Upper lobe of left lung (tissue), 6 donors: ENCODE measurements at regions not wholly inside any gene's neighbourhood (a gene's known extent, or its start where the extent isn't known, plus 50 kb on each side); places are given as distances from the start of the nearest gene placed in this dataset.

ENCODE experiments used
- ATAC-seq, 2 donors: fragments of 200-7000 bp; cut with Tn5 transposase; one replicate each; pipeline ENCODE4 v1.9.1; 2022; ENCODE audit warnings: mild to moderate bottlenecking in 2 of 2, moderate library complexity in 2 of 2; ENCODE audit not compliant: low FRiP score in 2 of 2
- DNase-seq, 2 donors: peaks; one replicate each; pipeline ENCODE4 v3.0.0-alpha.2; 2019 to 2020
- H3K27ac ChIP-seq, 4 donors: fragments of 200-600 bp; sonication (generic); one replicate each; pipeline ENCODE4 v1.5.1; 2016 to 2019
- H3K27me3 ChIP-seq, 4 donors: fragments of 200-600 bp; sonication (generic); one replicate each; pipeline ENCODE4 v1.5.1; 2017 to 2019
- H3K36me3 ChIP-seq, 4 donors: fragments of 200-600 bp; sonication (generic); one replicate each; pipeline ENCODE4 v1.5.1; 2016 to 2019
- H3K4me1 ChIP-seq, 4 donors: fragments of 200-600 bp; sonication (generic); one replicate each; pipeline ENCODE4 v1.5.1; 2018 to 2019
- H3K4me3 ChIP-seq, 4 donors: fragments of 200-600 bp; sonication (generic); one replicate each; pipeline ENCODE4 v1.5.1; 2017 to 2019; ENCODE audit warnings: mild to moderate bottlenecking in 2 of 4, moderate library complexity in 1 of 4
- H3K9me3 ChIP-seq, 4 donors: fragments of 200-600 bp; sonication (generic); one replicate each; pipeline ENCODE4 v1.5.1; 2018 to 2019
- EP300 ChIP-seq, 4 donors: sonication (generic); formaldehyde crosslinking; IDR thresholded peaks; one replicate each; pipeline ENCODE4 v1.5.1; 2017; ENCODE audit warnings: antibody characterized with exemption in 4 of 4, control low read depth in 2 of 4
- POLR2A ChIP-seq, 4 donors: fragments of 450-650 bp; IDR thresholded peaks; one replicate each; pipeline ENCODE4 v1.5.1; 2016 to 2017; ENCODE audit warnings: antibody characterized with exemption in 4 of 4, mild to moderate bottlenecking in 2 of 4
- POLR2AphosphoS5 ChIP-seq, 2 donors: sonication (generic); formaldehyde crosslinking; IDR thresholded peaks; one replicate each; pipeline ENCODE4 v1.5.1; 2017; ENCODE audit warnings: antibody characterized with exemption in 2 of 2
- WGBS, 2 donors: methylation state at CpG; one replicate each; pipeline ENCODE4 v1.1.5; 2017 to 2018; 5-methylcytosine and 5-hydroxymethylcytosine counted together
- TF ChIP-seq, protein P1 (sequence below), 6 experiments: fragments of 450-650 bp in 4 of 6; fragments of 200-600 bp in 2 of 6; sonication (generic) in 2 of 6; IDR thresholded peaks; one replicate each; pipeline ENCODE4 v1.5.1; 2016 to 2019; ENCODE audit warnings: antibody characterized with exemption in 6 of 6
- donor health status: DM: no; HTN: no; CAD: no; lungs with moderate emphysema.
- donor health status: DM: no; HTN: yes; CAD: no; lungs with severe emphysema.

DNA sequence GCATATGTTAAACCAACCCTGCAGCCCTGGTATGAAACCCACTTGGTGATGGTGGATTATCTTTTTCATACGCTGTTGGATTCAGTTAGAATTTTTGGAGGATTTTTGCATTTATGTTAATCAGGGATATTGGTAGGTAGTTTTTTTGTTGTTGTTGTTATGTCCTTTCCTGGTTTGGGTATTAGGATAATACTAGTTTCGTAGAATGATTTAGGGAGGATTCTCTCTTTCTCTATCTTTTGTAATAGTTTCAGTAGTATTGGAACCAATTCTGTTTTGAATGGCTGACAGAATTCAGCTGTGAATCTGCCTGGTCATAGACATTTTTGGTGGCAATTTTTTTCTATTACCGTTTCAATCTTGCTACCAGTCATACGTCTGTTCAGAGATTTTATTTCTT, 305.4 kb downstream of the IDS start:
- no peaks in the 10 kb centered on the region for H3K36me3 ChIP-seq
- 86 to 90% methylated on average over 4 of the region's 4 CpGs for WGBS, 2 donors
- H3K27me3 ChIP-seq, result no peaks in the 10 kb centered on the region
- DNase-seq, result no peak
- no peaks in the 10 kb centered on the region for H3K4me1 ChIP-seq
- TF ChIP-seq, protein P1, sequence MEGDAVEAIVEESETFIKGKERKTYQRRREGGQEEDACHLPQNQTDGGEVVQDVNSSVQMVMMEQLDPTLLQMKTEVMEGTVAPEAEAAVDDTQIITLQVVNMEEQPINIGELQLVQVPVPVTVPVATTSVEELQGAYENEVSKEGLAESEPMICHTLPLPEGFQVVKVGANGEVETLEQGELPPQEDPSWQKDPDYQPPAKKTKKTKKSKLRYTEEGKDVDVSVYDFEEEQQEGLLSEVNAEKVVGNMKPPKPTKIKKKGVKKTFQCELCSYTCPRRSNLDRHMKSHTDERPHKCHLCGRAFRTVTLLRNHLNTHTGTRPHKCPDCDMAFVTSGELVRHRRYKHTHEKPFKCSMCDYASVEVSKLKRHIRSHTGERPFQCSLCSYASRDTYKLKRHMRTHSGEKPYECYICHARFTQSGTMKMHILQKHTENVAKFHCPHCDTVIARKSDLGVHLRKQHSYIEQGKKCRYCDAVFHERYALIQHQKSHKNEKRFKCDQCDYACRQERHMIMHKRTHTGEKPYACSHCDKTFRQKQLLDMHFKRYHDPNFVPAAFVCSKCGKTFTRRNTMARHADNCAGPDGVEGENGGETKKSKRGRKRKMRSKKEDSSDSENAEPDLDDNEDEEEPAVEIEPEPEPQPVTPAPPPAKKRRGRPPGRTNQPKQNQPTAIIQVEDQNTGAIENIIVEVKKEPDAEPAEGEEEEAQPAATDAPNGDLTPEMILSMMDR (IDR thresholded peaks at IDR 0.05), result no peak
- TF ChIP-seq EP300 (IDR thresholded peaks at IDR 0.05), result no peak
- no peak for TF ChIP-seq POLR2A (IDR thresholded peaks at IDR 0.05)
- no peak for TF ChIP-seq POLR2AphosphoS5 (IDR thresholded peaks at IDR 0.05)
- H3K27ac ChIP-seq, result no peak overlapping the region
- ATAC-seq, result no peak
- no peaks in the 10 kb centered on the region for H3K9me3 ChIP-seq
- H3K4me3 ChIP-seq, result no peak overlapping the region

DNA sequence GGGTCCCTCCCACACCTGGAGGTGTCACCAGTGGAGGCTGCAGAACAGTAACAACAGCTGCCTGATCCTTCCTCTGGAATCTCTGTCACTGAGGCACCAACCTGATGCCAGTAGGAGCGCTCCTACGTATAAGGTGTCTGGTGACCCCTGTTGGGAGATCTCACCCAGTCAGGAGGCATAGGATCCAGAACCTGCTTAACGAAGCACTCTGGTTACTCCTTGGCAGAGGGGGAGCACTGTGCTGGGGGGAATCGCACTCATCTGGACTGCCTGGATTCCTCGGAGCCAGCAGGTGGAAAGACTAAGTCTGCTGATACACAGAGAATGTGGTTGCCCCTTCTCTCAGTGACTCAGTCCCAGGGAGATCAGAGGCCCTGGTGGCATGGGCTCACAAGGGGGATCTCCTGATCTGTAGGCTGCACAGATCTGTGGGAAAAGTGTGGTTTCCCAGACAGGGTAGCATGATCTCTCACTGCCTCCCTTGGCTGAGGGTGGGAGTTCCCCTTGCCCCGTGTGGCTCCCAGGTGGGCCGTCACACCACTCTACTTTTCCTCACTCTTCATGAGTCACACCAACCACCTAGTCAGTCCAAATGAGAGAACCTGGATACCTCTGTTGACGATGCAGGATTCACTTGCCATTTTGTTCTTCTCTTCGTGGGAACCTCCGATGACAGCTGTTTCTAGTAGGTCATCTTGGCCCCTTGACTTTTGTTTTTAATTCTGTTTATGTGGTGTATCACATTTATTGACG, 305.9 kb downstream of the IDS start:
- 79 to 81% methylated on average over 6 to 11 of the region's 11 CpGs for WGBS, 2 donors
- TF ChIP-seq, protein P1 (IDR thresholded peaks at IDR 0.05), result no peak
- TF ChIP-seq EP300 (IDR thresholded peaks at IDR 0.05), result no peak
- H3K36me3 ChIP-seq, result no peaks in the 10 kb centered on the region
- no peaks in the 10 kb centered on the region for H3K4me1 ChIP-seq
- H3K27me3 ChIP-seq, result no peaks in the 10 kb centered on the region
- H3K4me3 ChIP-seq, result no peak overlapping the region
- ATAC-seq (no peak), DNase-seq (no peak)
- no peak overlapping the region for H3K27ac ChIP-seq
- no peaks in the 10 kb centered on the region for H3K9me3 ChIP-seq

DNA sequence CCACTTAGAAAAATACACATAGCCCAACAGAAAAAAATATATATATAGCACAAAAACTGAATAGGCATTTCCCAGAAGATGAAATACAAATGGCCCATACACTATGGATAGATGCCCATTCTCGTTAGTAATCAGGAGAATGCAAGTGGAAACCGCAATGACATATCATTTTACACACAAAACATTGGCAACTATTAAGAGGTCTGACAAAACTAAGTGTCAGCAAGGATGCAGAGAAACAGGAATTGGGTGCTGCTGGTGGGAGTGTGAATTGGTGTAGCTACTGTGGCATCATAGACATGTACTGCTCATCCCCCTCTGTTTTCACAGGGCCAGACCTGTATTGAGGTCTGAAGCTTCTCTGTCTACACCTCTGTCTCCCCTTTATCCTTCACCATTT, 320.0 kb downstream of the IDS start:
- H3K36me3 ChIP-seq, result no peaks in the 10 kb centered on the region
- WGBS, 2 donors, result 70 to 79% methylated on average over 2 of the region's 2 CpGs
- no peak for DNase-seq
- no peaks in the 10 kb centered on the region for H3K9me3 ChIP-seq
- no peak overlapping the region for H3K4me3 ChIP-seq
- TF ChIP-seq EP300 (IDR thresholded peaks at IDR 0.05) (no peak), POLR2A (IDR thresholded peaks at IDR 0.05) (no peak), POLR2AphosphoS5 (IDR thresholded peaks at IDR 0.05) (no peak)
- TF ChIP-seq, protein P1 (IDR thresholded peaks at IDR 0.05), result no peak
- H3K27ac ChIP-seq, result no peak overlapping the region
- H3K4me1 ChIP-seq, result no peaks in the 10 kb centered on the region
- no peaks in the 10 kb centered on the region for H3K27me3 ChIP-seq
- ATAC-seq, result no peak

DNA sequence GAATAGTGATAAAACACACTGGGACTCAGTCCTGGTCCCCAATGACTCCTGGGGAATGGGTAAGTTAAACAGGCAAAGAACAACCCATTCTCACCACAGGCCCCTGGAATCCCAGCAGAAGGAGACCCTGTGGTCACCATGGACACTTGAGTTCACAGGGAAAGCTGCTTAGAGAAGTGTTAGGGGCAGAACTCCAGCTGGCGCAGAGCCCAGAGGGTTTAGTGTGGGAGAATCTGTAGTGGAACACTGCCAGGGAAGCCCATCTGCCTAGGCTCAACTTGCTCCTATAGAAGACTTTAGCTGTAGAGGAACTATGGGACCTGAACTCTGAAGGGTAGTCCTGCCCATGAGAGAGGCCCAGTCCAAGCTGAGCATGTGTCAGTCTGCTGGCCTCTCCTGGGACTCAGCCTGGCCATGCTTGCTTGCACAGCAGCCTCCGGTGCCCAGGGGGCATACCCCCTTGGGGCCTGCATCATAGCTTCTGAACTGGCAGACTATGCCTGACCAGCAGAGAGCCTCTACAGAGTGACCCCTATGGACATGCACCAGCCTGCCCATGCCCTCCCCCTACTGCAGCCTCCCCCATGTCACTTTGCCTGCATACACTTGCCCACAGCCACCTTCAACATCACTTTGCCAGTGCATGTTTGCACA, 343.5 kb downstream of the IDS start:
- Histone ChIP-seq H3K4me3 (no peak overlapping the region), H3K36me3 (no peaks in the 10 kb centered on the region), H3K4me1 (no peaks in the 10 kb centered on the region), H3K27ac (no peak overlapping the region), H3K27me3 (no peaks in the 10 kb centered on the region), H3K9me3 (no peaks in the 10 kb centered on the region)
- WGBS, 2 donors, result 80 to 83% methylated on average over 1 to 2 of the region's 2 CpGs
- ATAC-seq (peak in 1 of 2 donors; percentile 59), DNase-seq (peak in 1 of 2 donors; percentile 7)
- no peak for TF ChIP-seq POLR2A (IDR thresholded peaks at IDR 0.05)
- no peak for TF ChIP-seq POLR2AphosphoS5 (IDR thresholded peaks at IDR 0.05)
- TF ChIP-seq, protein P1 (IDR thresholded peaks at IDR 0.05), result no peak
- TF ChIP-seq EP300 (IDR thresholded peaks at IDR 0.05), result no peak

DNA sequence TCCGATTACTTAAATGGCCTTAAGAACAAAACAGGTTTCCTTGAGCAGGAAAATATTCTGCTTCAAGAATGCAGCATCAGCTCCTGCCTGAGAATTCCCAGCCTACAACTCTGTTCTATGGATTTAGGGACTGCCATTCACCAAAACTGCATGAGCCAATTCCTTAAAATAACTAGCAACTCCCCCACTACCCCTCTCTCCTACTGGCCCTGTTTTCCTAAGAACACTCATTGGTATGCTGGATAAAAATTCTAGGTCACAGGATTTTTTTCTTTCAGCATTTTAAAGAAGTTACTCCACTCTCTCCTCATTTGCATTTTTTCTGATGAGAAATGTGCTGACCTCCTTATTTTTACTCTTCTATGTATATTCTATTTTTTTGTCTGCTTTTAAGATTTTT, 347.1 kb downstream of the IDS start:
- Histone ChIP-seq H3K9me3 (no peaks in the 10 kb centered on the region), H3K4me1 (no peaks in the 10 kb centered on the region), H3K27me3 (no peaks in the 10 kb centered on the region), H3K36me3 (no peaks in the 10 kb centered on the region), H3K27ac (no peak overlapping the region), H3K4me3 (no peak overlapping the region)
- 84 to 93% methylated on average over 1 of the region's 1 CpG for WGBS, 2 donors
- no peak for DNase-seq
- TF ChIP-seq EP300 (IDR thresholded peaks at IDR 0.05) (no peak), POLR2A (IDR thresholded peaks at IDR 0.05) (no peak), POLR2AphosphoS5 (IDR thresholded peaks at IDR 0.05) (no peak)
- TF ChIP-seq, protein P1 (IDR thresholded peaks at IDR 0.05), result no peak
- no peak for ATAC-seq
